HL-60 (cell line): ENCODE measurements at regions not wholly inside any gene's neighbourhood (a gene's known extent, or its start where the extent isn't known, plus 50 kb on each side); places are given as distances from the start of the nearest gene placed in this dataset.
A peak's percentile ranks its signal among the peaks of the same experiment; 100 is the strongest.

Source experiments
- GABPA ChIP-seq: IDR thresholded peaks from 2 replicates; pipeline ENCODE4 v1.6.1; 2012; ENCODE audit warnings: low read depth
- POLR2AphosphoS5 ChIP-seq: IDR thresholded peaks from 2 replicates; pipeline ENCODE4 v1.6.1; 2012; ENCODE audit warnings: low read depth
- REST ChIP-seq: IDR thresholded peaks from 2 replicates; pipeline ENCODE4 v1.6.1; 2012; ENCODE audit warnings: low read depth; ENCODE audit not compliant: insufficient replicate concordance
- SPI1 ChIP-seq: IDR thresholded peaks from 2 replicates; pipeline ENCODE4 v1.6.1; 2012; ENCODE audit warnings: low read depth, mild to moderate bottlenecking, borderline replicate concordance
- TF ChIP-seq, protein P1 (sequence below): IDR thresholded peaks from one replicate; pipeline ENCODE4 v1.5.1; 2011; ENCODE audit warnings: low read length, control low read depth, inconsistent platforms; ENCODE audit not compliant: insufficient read depth

DNA sequence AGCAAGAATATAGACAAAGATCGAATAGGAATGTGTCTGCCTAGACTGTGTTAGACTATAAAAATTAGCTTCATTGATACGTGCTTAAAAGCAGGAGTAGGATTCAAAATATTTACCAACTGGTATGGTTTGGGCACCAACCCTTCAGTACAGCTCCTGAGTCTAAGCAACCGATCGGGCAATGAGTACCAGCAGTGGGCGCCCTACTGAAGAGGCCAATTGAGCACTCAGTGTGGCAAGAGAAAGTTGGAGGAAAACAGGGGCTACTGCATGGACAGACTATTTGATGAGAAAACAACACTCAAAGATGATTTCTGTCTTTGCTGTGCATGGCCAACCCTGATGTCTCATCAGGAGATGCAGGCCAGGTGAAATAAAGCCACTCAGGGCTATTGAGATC, 176.0 kb upstream of the NWD2 start:
- TF ChIP-seq POLR2AphosphoS5 = no peak
- TF ChIP-seq, protein P1, sequence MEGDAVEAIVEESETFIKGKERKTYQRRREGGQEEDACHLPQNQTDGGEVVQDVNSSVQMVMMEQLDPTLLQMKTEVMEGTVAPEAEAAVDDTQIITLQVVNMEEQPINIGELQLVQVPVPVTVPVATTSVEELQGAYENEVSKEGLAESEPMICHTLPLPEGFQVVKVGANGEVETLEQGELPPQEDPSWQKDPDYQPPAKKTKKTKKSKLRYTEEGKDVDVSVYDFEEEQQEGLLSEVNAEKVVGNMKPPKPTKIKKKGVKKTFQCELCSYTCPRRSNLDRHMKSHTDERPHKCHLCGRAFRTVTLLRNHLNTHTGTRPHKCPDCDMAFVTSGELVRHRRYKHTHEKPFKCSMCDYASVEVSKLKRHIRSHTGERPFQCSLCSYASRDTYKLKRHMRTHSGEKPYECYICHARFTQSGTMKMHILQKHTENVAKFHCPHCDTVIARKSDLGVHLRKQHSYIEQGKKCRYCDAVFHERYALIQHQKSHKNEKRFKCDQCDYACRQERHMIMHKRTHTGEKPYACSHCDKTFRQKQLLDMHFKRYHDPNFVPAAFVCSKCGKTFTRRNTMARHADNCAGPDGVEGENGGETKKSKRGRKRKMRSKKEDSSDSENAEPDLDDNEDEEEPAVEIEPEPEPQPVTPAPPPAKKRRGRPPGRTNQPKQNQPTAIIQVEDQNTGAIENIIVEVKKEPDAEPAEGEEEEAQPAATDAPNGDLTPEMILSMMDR = peak; percentile 0
- no peak for TF ChIP-seq REST
- TF ChIP-seq SPI1 = no peak
- TF ChIP-seq GABPA = no peak
